GM12873 (cell line): ENCODE measurements at regions not wholly inside any gene's neighbourhood (a gene's known extent, or its start where the extent isn't known, plus 50 kb on each side); places are given as distances from the start of the nearest gene placed in this dataset.

Source experiments
- CTCF ChIP-seq: IDR thresholded peaks from 2 replicates; pipeline ENCODE4 v1.5.1; 2012; ENCODE audit warnings: low read depth, mild to moderate bottlenecking, moderate library complexity, low read length, control low read depth; ENCODE audit not compliant: insufficient read depth; ENCODE audit errors: missing control alignments

GRCh38 chr6:169058634-169059033 is 195.0 kb downstream of the THBS2 start:
- no peak for TF ChIP-seq CTCF

GRCh38 chr6:169052462-169052861 is 201.2 kb downstream of the THBS2 start:
- no peak for TF ChIP-seq CTCF

DNA sequence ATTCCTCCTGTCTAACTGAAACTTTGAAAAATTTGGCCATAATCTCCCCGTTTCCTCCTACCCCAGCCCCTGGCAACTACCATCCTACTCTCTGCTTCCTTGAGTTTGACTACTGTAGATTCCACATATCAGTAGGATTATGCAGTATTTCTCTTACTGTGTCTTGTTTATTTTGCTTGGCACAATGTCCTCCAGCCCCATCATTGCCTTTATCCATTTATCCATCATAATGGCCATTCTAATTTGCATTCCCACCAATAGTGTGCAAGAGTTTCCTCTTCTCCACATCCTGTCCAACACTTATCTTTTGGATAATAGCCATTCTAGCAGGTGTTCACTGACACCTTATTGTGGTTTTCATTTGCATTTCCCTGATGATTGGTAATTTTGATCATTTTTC is 202.3 kb downstream of the THBS2 start:
- TF ChIP-seq CTCF: no peak

DNA sequence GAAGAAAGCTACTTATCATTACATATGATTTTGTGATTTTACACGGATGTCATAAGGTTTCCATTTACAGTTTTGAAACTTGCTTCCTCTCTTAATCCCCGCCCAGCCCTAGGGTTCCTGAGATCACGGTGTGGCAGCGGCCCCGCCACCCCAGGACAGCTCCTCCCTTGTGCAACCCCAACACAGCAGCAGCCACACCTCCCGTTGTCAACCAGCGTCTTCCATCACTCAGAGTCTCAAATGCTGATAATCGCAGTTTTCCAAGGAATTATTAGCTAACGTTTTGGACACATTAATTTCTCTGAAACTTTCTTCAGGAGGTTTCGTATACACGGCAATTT is 204.8 kb downstream of the THBS2 start:
- no peak for TF ChIP-seq CTCF

DNA sequence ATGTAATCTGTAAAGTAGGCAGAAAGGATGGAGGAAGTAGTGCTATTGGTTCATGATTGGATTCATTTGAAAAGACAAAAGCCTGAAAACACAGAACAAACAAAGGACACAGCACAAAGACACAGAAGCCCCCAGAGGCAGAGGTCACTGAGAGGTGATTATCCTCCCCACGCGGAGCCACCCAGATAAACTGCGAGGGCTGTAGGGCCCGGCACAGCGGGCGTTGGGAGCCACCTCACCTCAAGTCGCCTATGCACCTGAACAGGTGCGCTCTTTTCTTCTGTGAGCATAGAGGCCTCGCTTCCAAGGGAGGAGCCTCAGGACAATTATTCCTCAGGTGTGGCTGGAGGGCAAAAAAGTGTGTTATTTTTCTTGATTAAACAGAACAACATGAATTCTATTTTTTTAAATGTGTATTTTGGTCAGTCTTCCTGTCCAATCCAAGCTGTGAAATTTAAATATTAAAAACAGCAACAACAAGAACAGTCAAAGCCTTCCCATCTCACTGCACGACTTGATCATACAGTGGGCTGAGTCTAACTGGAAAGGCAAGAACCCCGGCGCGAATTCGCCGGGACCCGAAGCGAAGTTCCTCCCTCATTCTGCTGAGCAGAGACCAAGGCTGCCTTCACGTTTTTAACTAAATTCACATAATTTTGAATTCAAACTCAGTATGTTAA is 205.3 kb downstream of the THBS2 start:
- TF ChIP-seq CTCF: no peak

DNA sequence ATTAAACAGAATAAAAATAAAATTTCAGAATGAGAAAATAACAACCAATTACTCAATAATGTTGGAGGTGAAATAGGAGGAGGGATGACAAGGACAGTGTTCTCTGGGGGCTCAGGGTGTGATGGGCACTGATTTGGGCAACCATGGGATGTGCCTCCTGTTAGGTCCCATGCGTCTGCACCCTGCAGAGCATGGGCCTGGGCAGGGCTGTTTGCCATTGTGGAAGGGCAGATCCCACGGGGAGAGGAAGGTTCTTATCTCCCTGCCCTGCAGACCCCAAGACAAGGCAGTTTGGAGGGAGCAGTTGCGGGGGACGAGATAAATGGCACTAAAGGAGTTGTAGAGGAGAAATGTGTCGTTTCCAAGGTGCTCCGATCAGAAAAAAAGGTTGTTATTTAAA is 206.3 kb downstream of the THBS2 start:
- no peak for TF ChIP-seq CTCF

- no peak for TF ChIP-seq CTCF
These were observed 207.0 kb downstream of the THBS2 start for GRCh38 chr6:169046483-169047192.
